ENCODE measurements at regions not wholly inside any gene's neighbourhood (a gene's known extent, or its start where the extent isn't known, plus 50 kb on each side); places are given as distances from the start of the nearest gene placed in this dataset.
"Not testable (repeated sequence)": the region's sequence is repeated elsewhere in the genome, so short reads cannot be mapped to it uniquely, and the experiment has no call there.

DNA sequence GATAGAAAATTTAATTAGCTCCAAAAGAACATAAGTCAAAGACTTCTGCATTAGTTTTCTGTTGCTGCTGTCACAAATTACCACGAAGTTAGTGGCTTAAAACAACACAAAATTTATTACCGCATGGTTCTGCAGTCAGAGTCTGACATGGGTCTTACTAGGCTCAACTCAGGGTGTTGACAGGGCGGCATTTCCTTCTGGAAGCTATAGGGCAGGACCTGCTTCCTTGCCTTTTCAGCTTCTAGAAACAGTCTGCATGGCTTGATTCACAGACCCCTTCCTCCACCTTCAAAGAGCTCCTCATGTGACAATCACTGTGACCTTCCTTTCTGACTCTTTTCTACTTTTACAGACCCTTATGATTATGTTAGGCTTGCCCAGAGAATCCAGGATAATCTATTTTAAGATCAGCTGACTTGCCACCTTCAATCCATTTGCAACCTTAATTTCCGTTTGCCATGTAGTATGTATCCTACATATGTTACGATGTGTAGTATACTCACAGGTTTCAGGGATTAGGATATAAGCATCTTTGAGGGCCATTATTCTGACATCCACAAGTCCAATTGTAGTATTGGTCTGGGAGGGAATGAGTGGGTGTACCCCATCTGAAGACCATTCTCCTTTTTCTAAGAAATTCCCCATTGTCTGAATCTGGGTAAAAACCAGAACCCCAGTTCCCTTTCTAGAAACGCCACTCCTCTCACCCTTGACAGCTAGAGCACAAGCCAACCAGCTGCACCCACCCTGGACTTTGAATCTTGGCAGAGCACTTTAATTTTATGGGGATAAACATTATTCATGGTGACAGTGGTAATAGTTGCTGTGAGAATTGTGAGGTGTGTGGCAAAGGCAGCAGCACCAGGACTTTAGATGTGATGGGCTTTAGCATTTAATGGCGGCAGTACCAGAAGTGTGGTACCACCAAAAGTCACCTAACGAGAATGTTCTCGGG, 265.5 kb downstream of the KCNJ2 start:
- Histone ChIP-seq H3K9me3 (no peaks in the 10 kb centered on the region), H3K27me3 (no peaks in the 10 kb centered on the region), H3K4me1 (no peaks in the 10 kb centered on the region), H3K27ac (no peak overlapping the region), H3K36me3 (no peaks in the 10 kb centered on the region), H3K4me3 (no peak overlapping the region)
- DNase-seq (ENCODE audit: extremely low spot score in 2 of 2): no peak
- TF ChIP-seq POLR2A (IDR thresholded peaks at IDR 0.05) (no peak), POLR2AphosphoS5 (IDR thresholded peaks at IDR 0.05; ENCODE audit: insufficient read depth in 1 of 2, low read depth in 1 of 2) (no peak)
- TF ChIP-seq, protein P1, sequence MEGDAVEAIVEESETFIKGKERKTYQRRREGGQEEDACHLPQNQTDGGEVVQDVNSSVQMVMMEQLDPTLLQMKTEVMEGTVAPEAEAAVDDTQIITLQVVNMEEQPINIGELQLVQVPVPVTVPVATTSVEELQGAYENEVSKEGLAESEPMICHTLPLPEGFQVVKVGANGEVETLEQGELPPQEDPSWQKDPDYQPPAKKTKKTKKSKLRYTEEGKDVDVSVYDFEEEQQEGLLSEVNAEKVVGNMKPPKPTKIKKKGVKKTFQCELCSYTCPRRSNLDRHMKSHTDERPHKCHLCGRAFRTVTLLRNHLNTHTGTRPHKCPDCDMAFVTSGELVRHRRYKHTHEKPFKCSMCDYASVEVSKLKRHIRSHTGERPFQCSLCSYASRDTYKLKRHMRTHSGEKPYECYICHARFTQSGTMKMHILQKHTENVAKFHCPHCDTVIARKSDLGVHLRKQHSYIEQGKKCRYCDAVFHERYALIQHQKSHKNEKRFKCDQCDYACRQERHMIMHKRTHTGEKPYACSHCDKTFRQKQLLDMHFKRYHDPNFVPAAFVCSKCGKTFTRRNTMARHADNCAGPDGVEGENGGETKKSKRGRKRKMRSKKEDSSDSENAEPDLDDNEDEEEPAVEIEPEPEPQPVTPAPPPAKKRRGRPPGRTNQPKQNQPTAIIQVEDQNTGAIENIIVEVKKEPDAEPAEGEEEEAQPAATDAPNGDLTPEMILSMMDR (IDR thresholded peaks at IDR 0.05): no peak
- intact Hi-C loops (cut with DNase I): loop anchor here (5.0 kb wide), 1 partner anchor 208 kb away; no protein-coding TSS in a partner anchor

DNA sequence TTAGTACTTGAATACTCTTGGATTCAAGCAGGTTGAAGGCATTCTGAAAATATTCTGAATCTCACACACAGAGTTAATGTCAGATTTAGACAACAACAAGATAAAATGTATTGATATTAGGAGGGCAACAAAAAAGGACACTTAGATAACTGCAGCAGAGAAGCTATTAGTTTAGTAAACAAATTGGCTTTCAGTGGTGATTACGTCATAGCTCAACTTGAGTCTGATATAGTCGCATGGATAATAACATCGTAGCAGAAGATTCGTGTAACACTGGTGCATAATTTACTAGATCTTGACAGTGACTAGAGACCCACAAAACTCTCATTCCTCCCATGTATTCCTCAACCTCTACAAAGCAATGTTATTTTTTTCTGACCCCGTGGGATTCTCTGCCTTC, 268.3 kb downstream of the KCNJ2 start:
- Histone ChIP-seq H3K27me3 (no peaks in the 10 kb centered on the region), H3K9me3 (no peaks in the 10 kb centered on the region), H3K27ac (no peak overlapping the region), H3K36me3 (no peaks in the 10 kb centered on the region), H3K4me1 (no peaks in the 10 kb centered on the region), H3K4me3 (no peak overlapping the region)
- no peak for DNase-seq (ENCODE audit: extremely low spot score in 2 of 2)
- TF ChIP-seq POLR2A (IDR thresholded peaks at IDR 0.05) (no peak), POLR2AphosphoS5 (IDR thresholded peaks at IDR 0.05; ENCODE audit: insufficient read depth in 1 of 2, low read depth in 1 of 2) (no peak)
- TF ChIP-seq, protein P1 (IDR thresholded peaks at IDR 0.05): no peak
- intact Hi-C loops (cut with DNase I): no loop called here

DNA sequence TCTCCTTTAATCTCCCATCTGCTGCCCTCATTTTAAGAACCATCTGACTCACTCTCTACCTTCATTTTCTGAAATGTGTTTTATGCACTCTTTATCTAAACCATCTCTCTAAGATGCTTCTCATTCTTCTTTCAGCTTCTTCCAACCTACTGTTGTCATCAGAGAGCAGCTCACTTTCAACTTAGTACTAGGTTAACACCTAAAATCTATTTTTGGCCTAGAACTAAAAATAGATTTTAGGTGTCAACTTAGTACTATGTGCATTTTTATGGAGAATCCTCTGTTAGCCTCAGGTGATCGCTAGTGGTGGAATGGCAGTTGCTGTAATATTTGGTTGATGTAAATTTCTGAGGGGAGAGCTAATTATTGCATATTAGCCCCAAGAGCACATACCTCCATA, 277.1 kb downstream of the KCNJ2 start:
- DNase-seq (ENCODE audit: extremely low spot score in 2 of 2): no peak
- no peaks in the 10 kb centered on the region for H3K36me3 ChIP-seq
- H3K4me1 ChIP-seq: no peaks in the 10 kb centered on the region
- TF ChIP-seq, protein P1 (IDR thresholded peaks at IDR 0.05): no peak
- TF ChIP-seq POLR2AphosphoS5 (IDR thresholded peaks at IDR 0.05; ENCODE audit: insufficient read depth in 1 of 2, low read depth in 1 of 2) (no peak), POLR2A (IDR thresholded peaks at IDR 0.05) (no peak)
- intact Hi-C loops (cut with DNase I): no loop called here
- no peaks in the 10 kb centered on the region for H3K9me3 ChIP-seq
- H3K27ac ChIP-seq: no peak overlapping the region
- H3K4me3 ChIP-seq: no peak overlapping the region
- no peaks in the 10 kb centered on the region for H3K27me3 ChIP-seq

DNA sequence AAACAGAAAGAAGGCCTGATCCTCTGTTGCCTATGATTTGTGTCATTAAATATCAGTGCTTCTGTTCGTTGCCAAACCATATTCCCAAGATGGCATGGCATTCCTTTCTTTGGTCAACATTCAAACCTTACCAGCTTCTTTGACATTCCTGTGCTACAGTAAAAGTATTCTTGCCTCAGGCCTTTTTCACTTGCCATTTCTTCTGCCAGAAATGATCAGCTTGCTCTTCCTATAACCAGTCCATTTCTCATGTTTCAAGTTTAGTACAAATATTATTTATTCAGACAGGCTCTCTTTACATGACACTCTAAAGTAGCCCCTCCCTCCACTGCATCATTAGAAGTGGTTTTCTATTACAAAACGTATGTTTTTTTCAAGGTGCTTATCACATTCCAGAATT, 278.3 kb downstream of the KCNJ2 start:
- TF ChIP-seq POLR2AphosphoS5 (IDR thresholded peaks at IDR 0.05; ENCODE audit: insufficient read depth in 1 of 2, low read depth in 1 of 2): no peak
- no peaks in the 10 kb centered on the region for H3K4me1 ChIP-seq
- no peaks in the 10 kb centered on the region for H3K36me3 ChIP-seq
- H3K27ac ChIP-seq: no peak overlapping the region
- no peak overlapping the region for H3K4me3 ChIP-seq
- H3K27me3 ChIP-seq: no peaks in the 10 kb centered on the region
- no peaks in the 10 kb centered on the region for H3K9me3 ChIP-seq
- no peak for DNase-seq (ENCODE audit: extremely low spot score in 2 of 2)
- intact Hi-C loops (cut with DNase I): no loop called here

DNA sequence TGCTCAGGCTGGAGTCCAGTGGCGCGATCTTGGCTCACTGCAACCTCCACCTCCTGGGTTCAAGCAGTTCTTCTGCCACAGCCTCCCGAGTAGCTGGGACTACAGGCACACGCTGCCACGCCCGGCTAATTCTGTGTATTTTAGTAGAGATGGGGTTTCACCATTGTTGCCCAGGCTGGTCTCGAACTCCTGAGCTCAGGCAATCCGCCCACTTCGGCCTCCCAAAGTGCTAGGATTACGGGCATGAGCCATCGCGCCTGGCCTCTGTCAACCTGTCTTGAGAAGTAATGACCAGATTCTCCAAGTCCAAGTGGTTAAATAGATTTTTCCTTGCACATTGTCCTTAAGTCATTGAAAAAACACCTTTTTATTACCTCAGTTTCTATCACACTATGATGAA, 283.7 kb downstream of the KCNJ2 start:
- H3K4me3 ChIP-seq; DNase-seq (ENCODE audit: extremely low spot score in 2 of 2); H3K27me3 ChIP-seq; intact Hi-C loops (cut with DNase I); H3K4me1 ChIP-seq; H3K9me3 ChIP-seq; H3K27ac ChIP-seq; H3K36me3 ChIP-seq: not testable (repeated sequence)

DNA sequence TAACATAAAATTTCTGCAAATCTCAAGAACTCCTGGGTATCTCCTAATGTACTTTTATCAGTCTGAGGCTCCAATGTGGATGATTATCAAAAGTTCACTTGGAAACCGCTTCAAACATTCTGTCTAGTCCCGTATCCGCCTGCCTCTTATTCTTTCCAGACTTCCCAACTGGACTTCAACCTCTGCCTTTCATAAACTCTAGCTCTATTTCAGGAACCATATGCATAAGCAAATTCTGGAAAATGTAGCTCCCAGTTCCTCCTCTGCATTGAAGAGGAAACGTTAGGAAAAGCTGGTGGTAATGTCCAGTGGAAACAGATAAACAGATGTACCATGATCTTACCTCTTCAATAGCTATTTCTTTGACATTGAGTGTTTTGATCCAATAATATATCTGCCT, 285.0 kb downstream of the KCNJ2 start:
- Histone ChIP-seq H3K9me3 (no peaks in the 10 kb centered on the region), H3K4me1 (no peaks in the 10 kb centered on the region), H3K36me3 (no peaks in the 10 kb centered on the region), H3K27me3 (no peaks in the 10 kb centered on the region), H3K4me3 (no peak overlapping the region), H3K27ac (no peak overlapping the region)
- intact Hi-C loops (cut with DNase I): no loop called here
- no peak for DNase-seq (ENCODE audit: extremely low spot score in 2 of 2)
- TF ChIP-seq POLR2AphosphoS5 (IDR thresholded peaks at IDR 0.05; ENCODE audit: insufficient read depth in 1 of 2, low read depth in 1 of 2): no peak
- no peak for TF ChIP-seq POLR2A (IDR thresholded peaks at IDR 0.05)
- TF ChIP-seq, protein P1 (IDR thresholded peaks at IDR 0.05): no peak

Measured in vagina (tissue), 2 donors.